Neural progenitor cell (in vitro differentiated cells): ENCODE measurements at regions not wholly inside any gene's neighbourhood (a gene's known extent, or its start where the extent isn't known, plus 50 kb on each side); places are given as distances from the start of the nearest gene placed in this dataset.

Experiments
- CTCF ChIP-seq: fragments of 200-600 bp; sonication (generic); IDR thresholded peaks from 2 replicates; pipeline ENCODE4 v1.5.1; 2017; ENCODE audit warnings: antibody characterized with exemption, mild to moderate bottlenecking
- EZH2 ChIP-seq: fragments of 200-600 bp; sonication (generic); IDR thresholded peaks from 2 replicates; pipeline ENCODE4 v1.6.1; 2017; ENCODE audit warnings: antibody characterized with exemption, mild to moderate bottlenecking, moderate library complexity

GRCh38 chr14:45970621-45971020 is 681.0 kb downstream of the RPL10L start:
- TF ChIP-seq CTCF: no peak
- TF ChIP-seq EZH2: no peak
